Adipocyte (in vitro differentiated cells): ENCODE measurements at regions not wholly inside any gene's neighbourhood (a gene's known extent, or its start where the extent isn't known, plus 50 kb on each side); places are given as distances from the start of the nearest gene placed in this dataset.
A peak's percentile ranks its signal among the peaks of the same experiment; 100 is the strongest.

Source experiments
- DNase-seq: peaks from one replicate; pipeline ENCODE4 v3.0.0-alpha.2; 2015; ENCODE audit warnings: low read depth
- H3K27me3 ChIP-seq: replicated peaks from 2 replicates; pipeline ENCODE4 v1.7.0; 2013; ENCODE audit warnings: mild to moderate bottlenecking, low read length, moderate library complexity; ENCODE audit not compliant: control insufficient read depth, insufficient read depth
- H3K36me3 ChIP-seq: 2 replicates; pipeline ENCODE4 v1.7.0; 2013; ENCODE audit warnings: low read length, mild to moderate bottlenecking, moderate library complexity; ENCODE audit not compliant: control insufficient read depth, insufficient read depth, severe bottlenecking
- H3K4me1 ChIP-seq: 2 replicates; pipeline ENCODE4 v1.7.0; 2013; ENCODE audit warnings: mild to moderate bottlenecking, low read length, moderate library complexity; ENCODE audit not compliant: control insufficient read depth, insufficient read depth
- H3K4me3 ChIP-seq: 2 replicates; pipeline ENCODE4 v1.7.0; 2013; ENCODE audit warnings: mild to moderate bottlenecking, low read length, moderate library complexity
- H3K9ac ChIP-seq: 2 replicates; pipeline ENCODE4 v1.7.0; 2013; ENCODE audit warnings: mild to moderate bottlenecking, low read length, moderate library complexity
- H3K9me3 ChIP-seq: 2 replicates; pipeline ENCODE4 v1.7.0; 2013; ENCODE audit warnings: mild to moderate bottlenecking, low read length, moderate library complexity; ENCODE audit not compliant: control insufficient read depth

DNA sequence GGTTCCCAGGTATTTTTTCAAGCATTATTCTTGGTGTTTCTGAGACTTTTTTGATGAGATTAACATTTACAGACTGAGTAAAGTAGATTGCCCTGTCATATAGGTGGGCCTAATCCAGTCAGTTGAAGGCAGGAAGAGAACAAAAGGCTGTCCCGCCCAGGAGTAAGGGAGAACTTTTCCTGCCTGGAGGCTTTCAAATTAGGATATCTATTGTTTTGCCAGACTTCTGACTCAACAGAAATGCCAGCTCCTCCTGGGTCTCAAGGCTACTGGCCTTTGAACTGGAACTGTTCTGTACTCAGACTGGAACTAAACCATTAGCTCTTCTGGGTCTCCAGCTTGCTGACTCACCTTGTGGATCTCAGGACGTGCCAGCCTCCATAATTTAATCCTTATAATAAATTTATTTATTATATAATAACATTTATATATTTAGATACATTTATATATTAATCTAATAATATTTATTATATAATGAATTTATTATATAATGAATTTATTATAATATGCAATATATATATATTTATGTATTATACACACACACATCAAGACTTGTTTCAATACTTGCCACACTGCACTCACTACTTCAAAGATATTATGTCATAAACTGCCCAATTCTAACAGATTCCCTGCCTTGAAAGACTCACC, 510.8 kb upstream of the B3GALT2 start:
- Histone ChIP-seq H3K27me3 (no peaks in the 10 kb centered on the region), H3K4me3 (no peak overlapping the region), H3K36me3 (no peaks in the 10 kb centered on the region), H3K4me1 (no peaks in the 10 kb centered on the region), H3K9ac (no peak overlapping the region), H3K9me3 (no peaks in the 10 kb centered on the region)
- DNase-seq, result no peak

- no peak overlapping the region for H3K9ac ChIP-seq
- no peaks in the 10 kb centered on the region for H3K4me1 ChIP-seq
- H3K27me3 ChIP-seq, result no peaks in the 10 kb centered on the region
- no peak overlapping the region for H3K4me3 ChIP-seq
- H3K9me3 ChIP-seq, result no peaks in the 10 kb centered on the region
- no peaks in the 10 kb centered on the region for H3K36me3 ChIP-seq
- no peak for DNase-seq
Observed at GRCh38 chr1:193694741-193695140, 508.3 kb upstream of the B3GALT2 start.

- Histone ChIP-seq H3K9me3 (no peaks in the 10 kb centered on the region), H3K36me3 (no peaks in the 10 kb centered on the region), H3K9ac (no peak overlapping the region), H3K4me1 (no peaks in the 10 kb centered on the region), H3K27me3 (no peaks in the 10 kb centered on the region), H3K4me3 (no peak overlapping the region)
- DNase-seq, result no peak
Observed at GRCh38 chr1:193685986-193686385, 499.6 kb upstream of the B3GALT2 start.

GRCh38 chr1:193681422-193681821, 495.0 kb upstream of the B3GALT2 start:
- H3K27me3 ChIP-seq, result no peaks in the 10 kb centered on the region
- no peaks in the 10 kb centered on the region for H3K4me1 ChIP-seq
- no peak for DNase-seq
- H3K4me3 ChIP-seq, result no peak overlapping the region
- no peak overlapping the region for H3K9ac ChIP-seq
- no peaks in the 10 kb centered on the region for H3K36me3 ChIP-seq
- H3K9me3 ChIP-seq, result no peaks in the 10 kb centered on the region

DNA sequence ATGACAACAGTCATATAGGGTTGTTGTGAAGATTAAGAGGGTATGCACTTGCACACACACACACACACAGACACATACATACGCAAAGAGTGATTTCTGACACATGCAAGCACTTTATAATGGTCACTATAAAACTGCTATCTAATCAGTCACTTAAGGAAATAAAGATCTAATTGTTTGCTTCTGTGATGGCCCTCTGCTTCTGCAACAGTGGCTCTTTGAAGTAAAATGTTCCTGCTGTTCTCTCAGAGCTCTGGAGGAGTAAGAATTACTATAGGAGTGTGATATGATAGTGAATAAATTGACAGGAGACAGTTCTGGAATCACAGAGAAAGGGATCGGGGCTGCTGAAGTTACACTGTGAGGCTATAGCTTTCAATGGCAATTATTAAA, 494.5 kb upstream of the B3GALT2 start:
- Histone ChIP-seq H3K9ac (no peak overlapping the region), H3K9me3 (no peaks in the 10 kb centered on the region), H3K4me3 (no peak overlapping the region), H3K36me3 (no peaks in the 10 kb centered on the region), H3K4me1 (no peaks in the 10 kb centered on the region), H3K27me3 (no peaks in the 10 kb centered on the region)
- DNase-seq, result no peak

DNA sequence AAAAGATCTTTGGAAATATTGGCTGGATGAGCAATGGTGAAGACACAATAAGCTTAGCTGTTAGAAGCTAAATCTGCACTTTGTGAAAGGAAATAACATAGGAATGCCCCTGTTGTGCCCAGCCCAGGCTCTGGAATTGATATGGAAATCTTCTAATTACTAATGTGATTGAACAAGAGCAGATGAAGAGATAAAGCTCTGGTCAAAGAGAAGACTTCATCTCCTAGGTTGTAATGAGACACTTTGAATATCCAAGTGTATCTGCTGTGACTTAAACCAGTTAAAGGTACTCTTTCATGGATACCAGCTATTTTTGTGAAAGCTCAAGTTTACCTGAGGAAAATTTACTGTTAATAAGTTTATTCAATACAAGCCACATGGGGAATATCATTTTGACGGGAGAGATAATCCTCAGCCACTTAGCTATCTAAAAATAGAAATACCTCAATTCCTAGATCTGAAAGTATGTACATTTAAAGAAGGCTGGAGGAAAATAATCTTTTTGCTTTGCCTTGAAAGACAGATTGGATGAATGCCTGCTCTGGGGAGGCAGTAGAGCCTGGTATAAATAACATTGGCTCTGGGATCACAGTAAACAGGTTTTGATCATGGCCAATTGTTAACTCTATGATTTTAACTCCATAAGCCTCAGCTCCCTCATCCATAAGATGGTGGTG, 494.0 kb upstream of the B3GALT2 start:
- no peak overlapping the region for H3K9ac ChIP-seq
- DNase-seq, result peak; percentile 17
- no peaks in the 10 kb centered on the region for H3K36me3 ChIP-seq
- H3K9me3 ChIP-seq, result no peaks in the 10 kb centered on the region
- no peak overlapping the region for H3K4me3 ChIP-seq
- no peaks in the 10 kb centered on the region for H3K27me3 ChIP-seq
- no peaks in the 10 kb centered on the region for H3K4me1 ChIP-seq

DNA sequence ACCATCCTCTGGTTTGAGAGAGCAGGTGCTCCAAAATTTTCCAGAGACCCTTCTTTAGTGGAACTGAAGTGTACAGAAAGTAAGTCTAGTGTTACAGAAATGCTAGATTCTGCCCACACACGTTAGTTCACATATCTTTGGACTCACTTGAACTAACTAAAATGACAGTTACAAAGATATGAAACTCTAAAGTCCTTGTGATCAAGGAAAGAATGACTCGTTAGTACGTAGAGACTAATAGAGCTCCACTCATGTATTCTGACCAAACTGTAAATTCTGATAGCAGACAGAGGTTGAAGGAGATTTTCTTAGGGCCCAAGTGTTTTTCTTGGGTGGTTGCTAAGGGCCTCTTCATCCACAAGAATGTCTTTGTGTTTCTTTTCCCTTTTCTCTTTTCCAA, 491.5 kb upstream of the B3GALT2 start:
- no peaks in the 10 kb centered on the region for H3K36me3 ChIP-seq
- H3K4me1 ChIP-seq, result no peaks in the 10 kb centered on the region
- DNase-seq, result no peak
- no peaks in the 10 kb centered on the region for H3K27me3 ChIP-seq
- no peak overlapping the region for H3K4me3 ChIP-seq
- H3K9ac ChIP-seq, result no peak overlapping the region
- no peaks in the 10 kb centered on the region for H3K9me3 ChIP-seq

- no peaks in the 10 kb centered on the region for H3K9me3 ChIP-seq
- H3K27me3 ChIP-seq, result no peaks in the 10 kb centered on the region
- no peaks in the 10 kb centered on the region for H3K36me3 ChIP-seq
- DNase-seq, result no peak
- H3K9ac ChIP-seq, result no peak overlapping the region
- no peaks in the 10 kb centered on the region for H3K4me1 ChIP-seq
- H3K4me3 ChIP-seq, result no peak overlapping the region
Observed at GRCh38 chr1:193676996-193677549, 490.7 kb upstream of the B3GALT2 start.

DNA sequence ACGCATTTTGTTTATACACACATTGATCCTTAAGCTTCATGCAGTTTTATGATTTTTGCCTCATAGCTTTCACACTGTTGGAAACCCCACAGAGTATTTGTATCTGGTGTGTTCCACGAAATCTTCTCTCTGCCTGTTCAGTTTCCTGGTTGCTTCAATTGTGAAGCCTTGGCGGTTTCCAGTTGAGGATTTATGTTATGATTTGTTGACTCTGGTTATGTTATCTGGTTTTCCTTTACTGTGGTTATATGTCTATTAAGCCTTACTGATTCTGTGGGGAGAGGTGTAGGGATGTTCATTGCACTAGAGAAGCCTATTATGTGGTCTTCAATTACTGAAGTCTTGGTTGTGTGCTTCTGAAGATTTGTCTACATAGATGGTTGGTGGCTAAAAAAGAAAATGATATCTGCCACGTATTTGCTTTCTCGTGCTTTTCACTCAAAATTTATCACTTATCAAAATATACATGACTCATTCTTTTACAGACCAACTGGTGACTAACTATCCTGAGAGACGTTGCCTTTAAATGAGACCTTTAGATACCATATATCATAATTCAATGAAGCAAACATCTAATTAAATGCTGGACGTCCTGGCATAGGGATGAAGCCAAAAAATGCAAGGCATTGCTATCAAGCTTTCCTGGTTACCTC, 488.0 kb upstream of the B3GALT2 start:
- no peak overlapping the region for H3K9ac ChIP-seq
- H3K4me1 ChIP-seq, result no peaks in the 10 kb centered on the region
- peak; percentile 17 for DNase-seq
- no peaks in the 10 kb centered on the region for H3K36me3 ChIP-seq
- H3K9me3 ChIP-seq, result no peaks in the 10 kb centered on the region
- H3K27me3 ChIP-seq, result no peaks in the 10 kb centered on the region
- no peak overlapping the region for H3K4me3 ChIP-seq

GRCh38 chr1:193666485-193667083, 480.2 kb upstream of the B3GALT2 start:
- H3K27me3 ChIP-seq, result no peaks in the 10 kb centered on the region
- H3K4me3 ChIP-seq, result no peak overlapping the region
- no peaks in the 10 kb centered on the region for H3K9me3 ChIP-seq
- no peak overlapping the region for H3K9ac ChIP-seq
- no peaks in the 10 kb centered on the region for H3K4me1 ChIP-seq
- H3K36me3 ChIP-seq, result no peaks in the 10 kb centered on the region
- DNase-seq, result no peak

DNA sequence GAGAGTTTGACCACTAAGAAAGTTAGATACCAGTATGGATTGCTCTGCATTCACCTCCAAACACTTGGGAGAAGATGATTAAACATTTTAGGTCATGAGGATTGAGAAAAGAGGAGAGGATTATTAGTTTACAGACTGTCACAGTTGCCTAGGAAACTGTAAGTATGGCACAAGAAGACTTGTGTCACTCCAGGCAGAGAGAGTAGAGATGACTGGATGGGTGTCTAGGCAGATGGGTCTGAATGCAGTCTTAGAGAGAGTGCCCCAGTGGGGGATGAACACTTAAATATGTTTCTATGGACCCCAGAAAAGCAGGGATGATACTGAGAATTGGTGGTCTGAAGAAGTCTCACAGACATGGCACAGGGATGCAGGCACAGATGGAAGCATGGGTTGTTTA, 477.6 kb upstream of the B3GALT2 start:
- Histone ChIP-seq H3K4me3 (no peak overlapping the region), H3K4me1 (no peaks in the 10 kb centered on the region), H3K27me3 (no peaks in the 10 kb centered on the region), H3K36me3 (no peaks in the 10 kb centered on the region), H3K9me3 (no peaks in the 10 kb centered on the region), H3K9ac (no peak overlapping the region)
- DNase-seq, result no peak
